ENCODE measurements at regions not wholly inside any gene's neighbourhood (a gene's known extent, or its start where the extent isn't known, plus 50 kb on each side); places are given as distances from the start of the nearest gene placed in this dataset.
"Not testable (repeated sequence)": the region's sequence is repeated elsewhere in the genome, so short reads cannot be mapped to it uniquely, and the experiment has no call there.

GRCh38 chr21:36606287-36606982 is 92.5 kb upstream of the SIM2 start:
- H3K27me3 Mint-ChIP-seq, result no peaks in the 10 kb centered on the region
- H3K9me3 Mint-ChIP-seq, result no peaks in the 10 kb centered on the region
- no peak overlapping the region for H3K4me3 Mint-ChIP-seq
- H3K36me3 Mint-ChIP-seq, result no peaks in the 10 kb centered on the region
- peaks cover 26% of the 10 kb centered on the region for H3K4me1 Mint-ChIP-seq
- no peak overlapping the region for H3K27ac Mint-ChIP-seq

GRCh38 chr21:36606983-36607325 is 92.0 kb upstream of the SIM2 start:
- Mint-ChIP-seq H3K4me1 (peaks cover 23% of the 10 kb centered on the region), H3K36me3 (no peaks in the 10 kb centered on the region), H3K27me3 (no peaks in the 10 kb centered on the region), H3K27ac (no peak overlapping the region), H3K4me3 (no peak overlapping the region), H3K9me3 (no peaks in the 10 kb centered on the region)

GRCh38 chr21:36608041-36608896 is 90.6 kb upstream of the SIM2 start:
- no peak overlapping the region for H3K27ac Mint-ChIP-seq
- peaks cover 13% of the 10 kb centered on the region for H3K4me1 Mint-ChIP-seq
- H3K36me3 Mint-ChIP-seq, result no peaks in the 10 kb centered on the region
- no peak overlapping the region for H3K4me3 Mint-ChIP-seq
- no peaks in the 10 kb centered on the region for H3K27me3 Mint-ChIP-seq
- no peaks in the 10 kb centered on the region for H3K9me3 Mint-ChIP-seq

- no peaks in the 10 kb centered on the region for H3K9me3 Mint-ChIP-seq
- H3K27ac Mint-ChIP-seq, result no peak overlapping the region
- H3K4me1 Mint-ChIP-seq, result peaks cover 11% of the 10 kb centered on the region
- H3K4me3 Mint-ChIP-seq, result no peak overlapping the region
- no peaks in the 10 kb centered on the region for H3K27me3 Mint-ChIP-seq
- no peaks in the 10 kb centered on the region for H3K36me3 Mint-ChIP-seq
Observed at GRCh38 chr21:36608897-36609225, 90.1 kb upstream of the SIM2 start.

GRCh38 chr21:36609654-36610053 is 89.3 kb upstream of the SIM2 start:
- Mint-ChIP-seq H3K27ac (no peak overlapping the region), H3K36me3 (no peaks in the 10 kb centered on the region), H3K4me3 (no peak overlapping the region), H3K9me3 (no peaks in the 10 kb centered on the region), H3K4me1 (peaks cover 4% of the 10 kb centered on the region), H3K27me3 (peaks cover 2% of the 10 kb centered on the region)

- Mint-ChIP-seq H3K27me3 (peaks cover 2% of the 10 kb centered on the region), H3K4me1 (no peaks in the 10 kb centered on the region), H3K27ac (no peak overlapping the region), H3K9me3 (no peaks in the 10 kb centered on the region), H3K4me3 (no peak overlapping the region), H3K36me3 (no peaks in the 10 kb centered on the region)
Observed at GRCh38 chr21:36610201-36610600, 88.7 kb upstream of the SIM2 start.

GRCh38 chr21:36610935-36611334 is 88.0 kb upstream of the SIM2 start:
- no peak overlapping the region for H3K27ac Mint-ChIP-seq
- H3K4me1 Mint-ChIP-seq, result no peaks in the 10 kb centered on the region
- H3K27me3 Mint-ChIP-seq, result peaks cover 4% of the 10 kb centered on the region
- no peaks in the 10 kb centered on the region for H3K36me3 Mint-ChIP-seq
- peaks cover 4% of the 10 kb centered on the region for H3K9me3 Mint-ChIP-seq
- no peak overlapping the region for H3K4me3 Mint-ChIP-seq

- Mint-ChIP-seq H3K4me3 (no peak overlapping the region), H3K4me1 (no peaks in the 10 kb centered on the region), H3K36me3 (no peaks in the 10 kb centered on the region), H3K27ac (no peak overlapping the region), H3K27me3 (peaks cover 4% of the 10 kb centered on the region), H3K9me3 (peaks cover 4% of the 10 kb centered on the region)
Observed at GRCh38 chr21:36611379-36611778, 87.5 kb upstream of the SIM2 start.

GRCh38 chr21:36613059-36613458 is 85.9 kb upstream of the SIM2 start:
- no peak overlapping the region for H3K4me3 Mint-ChIP-seq
- H3K4me1 Mint-ChIP-seq, result no peaks in the 10 kb centered on the region
- peaks cover 4% of the 10 kb centered on the region for H3K9me3 Mint-ChIP-seq
- H3K27me3 Mint-ChIP-seq, result peaks cover 4% of the 10 kb centered on the region
- no peaks in the 10 kb centered on the region for H3K36me3 Mint-ChIP-seq
- no peak overlapping the region for H3K27ac Mint-ChIP-seq

GRCh38 chr21:36613554-36613953 is 85.4 kb upstream of the SIM2 start:
- Mint-ChIP-seq H3K4me3 (no peak overlapping the region), H3K9me3 (peaks cover 4% of the 10 kb centered on the region), H3K27me3 (peaks cover 4% of the 10 kb centered on the region)

GRCh38 chr21:36615274-36615964 is 83.5 kb upstream of the SIM2 start:
- H3K4me3 Mint-ChIP-seq, result no peak overlapping the region
- no peak overlapping the region for H3K27ac Mint-ChIP-seq
- H3K4me1 Mint-ChIP-seq, result no peaks in the 10 kb centered on the region
- H3K9me3 Mint-ChIP-seq, result peaks cover 10% of the 10 kb centered on the region
- H3K27me3 Mint-ChIP-seq, result peaks cover 6% of the 10 kb centered on the region
- peaks cover 2% of the 10 kb centered on the region for H3K36me3 Mint-ChIP-seq

More at GRCh38 chr21:36613554-36613953, 85.4 kb upstream of the SIM2 start:
- no peak overlapping the region for H3K27ac Mint-ChIP-seq
- no peaks in the 10 kb centered on the region for H3K36me3 Mint-ChIP-seq
- no peaks in the 10 kb centered on the region for H3K4me1 Mint-ChIP-seq

GRCh38 chr21:36616773-36617172 is 82.1 kb upstream of the SIM2 start:
- H3K4me3 Mint-ChIP-seq, H3K36me3 Mint-ChIP-seq, H3K27me3 Mint-ChIP-seq, H3K4me1 Mint-ChIP-seq, H3K9me3 Mint-ChIP-seq, H3K27ac Mint-ChIP-seq: not testable (repeated sequence)

- not testable (repeated sequence) for H3K4me3 Mint-ChIP-seq, H3K4me1 Mint-ChIP-seq, H3K27me3 Mint-ChIP-seq, H3K27ac Mint-ChIP-seq, H3K36me3 Mint-ChIP-seq
- H3K9me3 Mint-ChIP-seq, result peaks cover 12% of the 10 kb centered on the region
Observed at GRCh38 chr21:36621794-36622193, 77.1 kb upstream of the SIM2 start.

- H3K4me1 Mint-ChIP-seq, result no peaks in the 10 kb centered on the region
- no peak overlapping the region for H3K27ac Mint-ChIP-seq
- H3K9me3 Mint-ChIP-seq, result peaks cover 12% of the 10 kb centered on the region
- peaks cover 5% of the 10 kb centered on the region for H3K36me3 Mint-ChIP-seq
- H3K4me3 Mint-ChIP-seq, result no peak overlapping the region
- peaks cover 2% of the 10 kb centered on the region for H3K27me3 Mint-ChIP-seq
Observed at GRCh38 chr21:36624105-36624504, 74.8 kb upstream of the SIM2 start.

GRCh38 chr21:36626791-36627190 is 72.1 kb upstream of the SIM2 start:
- no peak overlapping the region for H3K27ac Mint-ChIP-seq

GRCh38 chr21:36627242-36627641 is 71.7 kb upstream of the SIM2 start:
- H3K27me3 Mint-ChIP-seq, result no peaks in the 10 kb centered on the region
- no peak overlapping the region for H3K4me3 Mint-ChIP-seq
- H3K27ac Mint-ChIP-seq, result no peak overlapping the region
- peaks cover 3% of the 10 kb centered on the region for H3K36me3 Mint-ChIP-seq
- H3K4me1 Mint-ChIP-seq, result no peaks in the 10 kb centered on the region
- H3K9me3 Mint-ChIP-seq, result peaks cover 6% of the 10 kb centered on the region

More at GRCh38 chr21:36626791-36627190, 72.1 kb upstream of the SIM2 start:
- Mint-ChIP-seq H3K4me1 (no peaks in the 10 kb centered on the region), H3K36me3 (peaks cover 3% of the 10 kb centered on the region), H3K9me3 (peaks cover 6% of the 10 kb centered on the region), H3K27me3 (no peaks in the 10 kb centered on the region), H3K4me3 (no peak overlapping the region)
